AG04449 (cell line): ENCODE measurements at regions not wholly inside any gene's neighbourhood (a gene's known extent, or its start where the extent isn't known, plus 50 kb on each side); places are given as distances from the start of the nearest gene placed in this dataset.

Experiments
- CTCF ChIA-PET: fragments of 350-600 bp; formaldehyde crosslinking; extraction: SDS; loops from one replicate; lab custom pipeline; 2021; ENCODE audit warnings: antibody characterized with exemption; lab: Yijun Ruan, JAX
- POLR2A ChIA-PET: fragments of 400-600, 350-600 bp; formaldehyde crosslinking; extraction: SDS; loops from one replicate; lab custom pipeline; 2020; ENCODE audit warnings: antibody characterized with exemption, inconsistent platforms; lab: Yijun Ruan, JAX
- DNase-seq: peaks from one replicate; pipeline ENCODE4 v3.0.0-alpha.2; 2010; ENCODE audit warnings: low read depth, low spot score
- H3K4me3 ChIP-seq: 2 replicates; pipeline ENCODE4 v1.5.1; 2011; ENCODE audit warnings: low read depth, mild to moderate bottlenecking, control low read depth, low read length
- TF ChIP-seq, protein P1 (sequence below): IDR thresholded peaks from one replicate; pipeline ENCODE4 v1.5.1; 2011; ENCODE audit warnings: mild to moderate bottlenecking, moderate library complexity, low read length, control low read depth, inconsistent platforms; ENCODE audit not compliant: insufficient read depth; ENCODE audit errors: missing control alignments

DNA sequence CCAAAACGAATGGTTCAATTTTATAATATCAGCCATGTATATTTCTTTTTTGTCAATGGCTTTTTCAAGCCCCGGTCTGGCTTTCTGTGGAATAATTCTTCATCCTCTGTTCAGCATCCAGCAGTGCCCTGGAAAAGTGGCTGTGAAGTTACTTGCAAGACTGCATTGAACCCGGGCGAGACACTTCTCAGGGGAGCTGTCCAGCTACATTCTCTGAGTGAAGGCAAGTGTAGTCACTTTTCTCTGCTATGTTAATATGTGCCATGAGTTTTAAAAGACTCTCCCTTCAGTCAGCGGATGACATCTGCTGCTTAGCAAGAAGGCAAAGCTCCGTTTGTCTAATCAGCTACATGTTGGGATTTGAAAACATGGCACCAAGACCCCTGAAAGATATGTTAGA is 81.3 kb upstream of the RGMA start:
- no peak overlapping the region for H3K4me3 ChIP-seq
- no peak for DNase-seq
- ChIA-PET POLR2A (no interaction called here), CTCF (no interaction called here)
- TF ChIP-seq, protein P1, sequence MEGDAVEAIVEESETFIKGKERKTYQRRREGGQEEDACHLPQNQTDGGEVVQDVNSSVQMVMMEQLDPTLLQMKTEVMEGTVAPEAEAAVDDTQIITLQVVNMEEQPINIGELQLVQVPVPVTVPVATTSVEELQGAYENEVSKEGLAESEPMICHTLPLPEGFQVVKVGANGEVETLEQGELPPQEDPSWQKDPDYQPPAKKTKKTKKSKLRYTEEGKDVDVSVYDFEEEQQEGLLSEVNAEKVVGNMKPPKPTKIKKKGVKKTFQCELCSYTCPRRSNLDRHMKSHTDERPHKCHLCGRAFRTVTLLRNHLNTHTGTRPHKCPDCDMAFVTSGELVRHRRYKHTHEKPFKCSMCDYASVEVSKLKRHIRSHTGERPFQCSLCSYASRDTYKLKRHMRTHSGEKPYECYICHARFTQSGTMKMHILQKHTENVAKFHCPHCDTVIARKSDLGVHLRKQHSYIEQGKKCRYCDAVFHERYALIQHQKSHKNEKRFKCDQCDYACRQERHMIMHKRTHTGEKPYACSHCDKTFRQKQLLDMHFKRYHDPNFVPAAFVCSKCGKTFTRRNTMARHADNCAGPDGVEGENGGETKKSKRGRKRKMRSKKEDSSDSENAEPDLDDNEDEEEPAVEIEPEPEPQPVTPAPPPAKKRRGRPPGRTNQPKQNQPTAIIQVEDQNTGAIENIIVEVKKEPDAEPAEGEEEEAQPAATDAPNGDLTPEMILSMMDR = no peak

DNA sequence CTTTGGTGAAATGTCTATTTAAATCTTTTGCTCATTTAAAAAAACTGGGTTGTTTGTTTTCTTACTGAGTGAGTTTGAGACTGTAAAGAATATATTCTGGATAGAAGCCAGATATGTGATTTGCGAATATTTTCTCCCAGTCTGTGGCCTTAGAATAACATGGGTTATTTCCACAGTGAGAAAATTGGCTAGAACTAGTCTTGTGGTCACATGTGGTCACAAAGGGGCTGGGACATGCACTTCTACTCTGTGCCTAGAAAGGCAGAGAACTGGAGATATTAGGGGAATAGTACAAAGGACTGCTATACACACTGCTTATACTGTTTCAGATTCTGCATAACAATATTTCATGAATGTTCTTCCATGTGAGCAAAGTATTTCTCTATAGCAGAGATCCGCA is 79.9 kb upstream of the RGMA start:
- POLR2A ChIA-PET = no interaction called here
- no peak overlapping the region for H3K4me3 ChIP-seq
- DNase-seq = no peak
- CTCF ChIA-PET = no interaction called here
- TF ChIP-seq, protein P1 = no peak

DNA sequence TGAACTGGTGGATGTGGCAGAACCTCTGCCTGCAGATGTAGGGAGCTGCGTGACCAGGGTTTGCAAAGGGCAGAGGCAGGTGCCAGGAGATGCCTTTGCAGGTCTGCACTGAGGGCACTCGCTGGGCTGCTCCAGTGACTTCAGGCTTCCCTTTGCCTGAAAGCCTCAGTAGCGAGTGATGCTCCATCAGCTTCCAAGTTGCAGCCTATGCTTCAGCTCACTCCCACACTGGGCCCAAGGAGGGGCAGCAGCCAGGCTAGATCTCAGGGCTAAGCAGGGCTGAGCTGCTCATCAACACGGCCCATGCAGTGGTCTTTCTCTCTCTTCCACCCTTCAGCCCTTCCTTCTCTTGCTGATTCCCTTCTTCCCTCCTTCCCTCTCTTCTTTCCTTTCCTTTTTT is 78.3 kb upstream of the RGMA start:
- no peak overlapping the region for H3K4me3 ChIP-seq
- ChIA-PET POLR2A (no interaction called here), CTCF (no interaction called here)
- TF ChIP-seq, protein P1 = no peak
- DNase-seq = no peak

DNA sequence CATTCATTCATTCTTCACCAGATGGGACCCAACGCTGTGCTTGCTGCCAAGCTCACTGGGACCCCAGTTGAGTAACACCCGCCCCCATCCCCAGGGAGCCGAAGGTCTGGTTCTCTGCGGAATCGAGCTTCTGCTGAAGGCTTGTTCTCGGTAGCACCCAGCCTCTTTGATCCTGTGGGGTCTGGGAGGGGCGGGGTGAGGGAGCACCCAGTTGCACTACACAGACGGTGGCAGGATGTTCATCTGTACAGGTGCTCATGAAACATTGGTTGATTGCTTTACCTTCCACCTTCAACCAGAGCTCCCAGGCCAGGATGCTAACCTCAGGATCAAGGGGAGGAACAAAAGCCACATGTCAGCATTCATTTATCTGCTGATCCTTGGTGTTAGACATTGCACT is 77.7 kb upstream of the RGMA start:
- TF ChIP-seq, protein P1 = no peak
- POLR2A ChIA-PET = no interaction called here
- no peak overlapping the region for H3K4me3 ChIP-seq
- DNase-seq = no peak
- CTCF ChIA-PET = no interaction called here

DNA sequence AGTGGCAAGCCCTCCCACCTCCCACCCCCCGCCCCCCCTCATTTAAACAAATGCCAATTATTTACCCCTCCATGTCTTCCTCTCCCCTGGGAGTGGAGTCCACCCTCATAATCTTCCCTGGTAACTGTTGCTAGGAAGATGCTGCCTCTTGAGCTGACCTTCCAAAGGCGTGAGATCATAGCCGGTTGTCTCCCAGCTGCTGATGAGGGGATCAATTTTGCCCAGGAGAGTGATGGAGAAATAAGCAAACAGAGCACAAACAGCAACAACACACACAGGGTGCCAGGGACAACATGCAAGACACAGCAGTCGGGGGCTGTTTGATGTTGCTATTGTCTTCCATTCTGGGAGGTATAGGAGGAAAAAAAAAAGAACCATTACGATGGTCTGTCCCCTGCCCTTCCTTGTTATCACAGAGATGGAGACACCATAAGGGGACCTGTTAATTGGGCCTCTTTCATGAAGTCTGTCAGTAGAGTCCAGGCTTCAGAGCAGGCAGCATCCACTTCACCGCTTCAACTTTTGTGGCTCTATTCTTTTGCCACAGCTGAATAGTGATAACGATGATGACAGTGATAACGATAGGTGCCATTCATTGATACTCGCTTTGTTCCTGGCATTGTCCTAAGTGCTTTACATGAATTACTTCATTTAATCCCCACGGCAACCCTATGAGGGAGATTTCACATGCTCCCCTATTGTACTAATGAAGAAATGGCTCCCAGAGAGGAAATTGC is 76.9 kb upstream of the RGMA start:
- no peak overlapping the region for H3K4me3 ChIP-seq
- ChIA-PET CTCF (no interaction called here), POLR2A (no interaction called here)
- DNase-seq = no peak
- TF ChIP-seq, protein P1 = no peak

DNA sequence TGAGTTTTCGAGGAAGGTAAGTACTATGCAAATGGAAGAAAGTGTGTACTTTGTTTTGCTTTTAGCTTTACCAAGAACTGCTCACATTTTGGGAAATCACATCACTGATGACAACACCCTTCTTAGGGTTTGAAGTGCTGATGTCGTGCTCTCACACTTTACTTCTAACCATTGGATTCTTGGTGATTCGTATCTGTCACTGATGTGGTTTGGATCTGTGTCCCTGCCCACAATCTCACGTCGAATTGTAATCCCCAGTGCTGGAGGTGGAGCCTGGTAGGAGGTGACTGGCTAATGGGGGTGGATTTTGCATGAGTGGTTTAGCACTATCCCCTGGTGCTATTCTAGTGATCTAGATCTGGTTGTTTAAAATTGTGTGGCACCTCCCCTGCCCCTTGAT is 75.4 kb upstream of the RGMA start:
- no peak for DNase-seq
- TF ChIP-seq, protein P1 = no peak
- no peak overlapping the region for H3K4me3 ChIP-seq
- CTCF ChIA-PET = no interaction called here
- POLR2A ChIA-PET = no interaction called here
